ENCODE measurements at regions not wholly inside any gene's neighbourhood (a gene's known extent, or its start where the extent isn't known, plus 50 kb on each side); places are given as distances from the start of the nearest gene placed in this dataset.

GRCh38 chr11:129320494-129320893 lies 55.2 kb upstream of the BARX2 start:
- no peak for TF ChIP-seq CTCF (IDR thresholded peaks at IDR 0.05)
- no peak for TF ChIP-seq REST (IDR thresholded peaks at IDR 0.05; ENCODE audit: insufficient read depth in 1 of 2, low read depth in 2 of 2, low read length in 1 of 2)
- no peak for TF ChIP-seq POLR2AphosphoS5 (IDR thresholded peaks at IDR 0.05; ENCODE audit: low read depth, low read length)
- TF ChIP-seq TCF7L2 (IDR thresholded peaks at IDR 0.05; ENCODE audit: low read depth, low read length), result no peak
- no peak for TF ChIP-seq SIN3A (IDR thresholded peaks at IDR 0.05; ENCODE audit: borderline replicate concordance, insufficient read depth, low read depth, low read length)
